Adrenal gland (tissue), 5 donors: ENCODE measurements at regions not wholly inside any gene's neighbourhood (a gene's known extent, or its start where the extent isn't known, plus 50 kb on each side); places are given as distances from the start of the nearest gene placed in this dataset.

Experiments
- CTCF ChIP-seq, 6 experiments: fragments of 450-650 bp in 4 of 6; fragments of 200-600 bp in 2 of 6; sonication (generic) in 1 of 6; IDR thresholded peaks; 1 replicate in 5 of 6; 2 replicates in 1 of 6; pipeline versions ENCODE4 v1.5.1 to v1.8.0; 2016 to 2021; ENCODE audit warnings: antibody characterized with exemption in 6 of 6, mild to moderate bottlenecking in 2 of 6, moderate library complexity in 1 of 6
- POLR2A ChIP-seq, 2 donors: fragments of 450-650 bp; IDR thresholded peaks; one replicate each; pipeline ENCODE4 v1.6.1; 2017; ENCODE audit warnings: antibody characterized with exemption in 2 of 2, mild to moderate bottlenecking in 2 of 2, moderate library complexity in 1 of 2
- donor health status: DM: no; HTN: no; CAD: no.

- no peak for TF ChIP-seq CTCF (IDR thresholded peaks at IDR 0.05)
- TF ChIP-seq POLR2A (IDR thresholded peaks at IDR 0.05), result no peak
Observed at GRCh38 chr10:6665847-6666246, 85.8 kb upstream of the PRKCQ start.
